CD1c-positive myeloid dendritic cell (primary cell): ENCODE measurements at regions not wholly inside any gene's neighbourhood (a gene's known extent, or its start where the extent isn't known, plus 50 kb on each side); places are given as distances from the start of the nearest gene placed in this dataset.

ENCODE experiments used
- DNase-seq: peaks from one replicate; pipeline ENCODE4 v3.0.0-alpha.2; 2016; ENCODE audit errors: extremely low spot score

DNA sequence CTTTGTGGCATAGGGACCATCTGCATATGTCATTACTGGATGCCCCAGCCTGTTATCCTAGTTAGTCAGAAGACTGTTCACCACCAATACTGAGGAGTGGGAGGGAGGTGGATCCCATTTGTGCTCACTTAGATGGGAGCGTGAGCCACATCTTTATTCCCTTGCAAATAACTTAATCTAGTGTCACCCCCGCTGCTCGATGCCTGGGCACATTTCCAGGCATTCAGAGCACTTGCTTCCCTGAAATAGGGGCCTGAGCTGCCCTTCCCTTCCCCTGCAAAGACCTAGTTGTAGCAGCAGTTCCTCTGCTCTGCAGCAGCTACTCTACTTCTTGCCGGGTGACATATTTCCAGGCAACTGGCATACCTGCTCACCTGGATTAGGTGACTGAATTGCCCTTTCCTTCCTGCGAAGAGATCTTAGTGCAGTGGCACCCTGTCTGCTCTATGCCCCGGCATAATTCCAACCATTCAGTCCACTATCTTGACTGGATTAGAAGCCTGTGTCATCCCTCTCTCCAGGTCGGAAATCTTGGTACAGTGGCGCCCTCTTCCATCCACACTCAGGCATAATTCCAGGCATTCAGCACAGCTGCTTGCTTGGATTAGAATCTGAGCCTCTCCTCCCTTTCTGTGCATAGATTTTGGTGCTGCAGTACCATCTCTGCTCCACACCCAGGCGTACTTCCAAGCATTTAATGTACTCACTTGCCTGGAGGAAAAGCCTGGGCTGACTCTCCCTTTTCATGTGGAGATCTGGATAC, 1389.1 kb upstream of the TMEFF2 start:
- DNase-seq: no peak

DNA sequence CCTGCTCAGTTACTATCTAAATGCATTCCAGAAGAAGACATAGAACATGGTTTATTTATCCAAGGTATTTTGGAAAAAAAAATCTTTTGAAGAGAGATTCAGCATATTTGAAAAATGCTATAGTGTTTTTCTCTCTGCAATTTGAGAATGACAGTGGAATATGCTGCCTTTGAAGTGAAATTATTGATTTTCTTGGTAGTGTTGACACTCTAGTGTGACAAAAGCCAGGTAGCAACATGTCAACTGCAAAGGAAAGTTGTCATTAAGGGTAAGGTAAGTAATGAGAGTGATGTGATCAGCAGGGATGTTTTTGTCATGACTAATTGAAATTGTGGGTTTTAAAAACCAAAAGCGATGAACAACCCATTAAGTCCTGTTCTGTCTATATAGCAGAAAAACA, 1387.1 kb upstream of the TMEFF2 start:
- no peak for DNase-seq

DNA sequence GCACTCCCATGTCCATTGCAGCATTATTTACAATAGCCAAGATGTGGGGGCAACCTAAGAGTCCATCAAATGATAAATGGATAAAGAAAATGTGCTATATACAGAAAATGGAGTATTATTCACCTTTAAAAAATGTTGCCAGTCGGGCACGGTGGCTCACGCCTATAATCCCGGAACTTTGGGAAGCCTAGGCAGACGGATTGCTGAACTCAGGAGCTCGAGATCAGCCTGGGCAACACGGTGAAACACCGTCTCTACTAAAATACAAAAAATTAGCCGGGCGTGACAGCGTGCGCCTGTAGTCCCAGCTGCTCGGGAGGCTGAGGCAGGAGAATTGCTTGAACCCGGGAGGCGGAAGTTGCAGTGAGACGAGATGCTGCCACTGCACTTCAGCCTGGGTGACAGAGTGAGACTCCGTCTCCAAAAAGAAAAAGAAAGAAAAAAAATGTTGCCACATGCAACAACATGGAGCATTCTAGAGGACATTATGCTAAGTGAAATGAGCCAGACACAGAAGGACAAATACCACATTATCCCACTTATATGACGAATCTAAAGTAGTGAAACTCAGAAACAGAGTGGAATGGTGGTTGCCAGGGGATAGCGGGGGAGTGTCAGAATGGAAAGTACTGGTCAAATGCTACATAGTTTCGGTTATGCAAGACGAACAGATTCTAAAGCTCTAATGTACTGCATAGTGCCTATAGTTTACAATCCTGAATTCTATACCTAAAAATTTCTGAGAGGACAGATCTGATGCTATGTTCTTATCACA, 1385.6 kb upstream of the TMEFF2 start:
- no peak for DNase-seq

DNA sequence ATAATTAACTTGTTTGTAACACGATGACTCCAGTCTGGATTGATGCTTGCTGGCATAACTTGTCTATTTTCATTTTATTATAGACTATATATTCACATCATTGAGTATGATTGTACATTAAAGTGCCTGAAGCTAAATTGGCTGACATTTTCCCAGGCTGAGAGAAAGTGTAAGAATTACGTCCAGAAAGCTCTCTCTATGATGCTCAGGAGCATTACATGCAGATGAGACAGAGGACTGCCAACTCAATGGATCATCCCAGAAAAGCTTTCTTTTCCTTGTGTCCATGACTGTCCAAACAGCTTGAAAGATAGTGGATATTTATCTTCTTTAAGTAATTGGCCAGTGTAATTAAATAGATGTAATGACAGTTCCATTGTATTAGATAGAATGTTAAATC, 1372.2 kb upstream of the TMEFF2 start:
- DNase-seq: no peak

DNA sequence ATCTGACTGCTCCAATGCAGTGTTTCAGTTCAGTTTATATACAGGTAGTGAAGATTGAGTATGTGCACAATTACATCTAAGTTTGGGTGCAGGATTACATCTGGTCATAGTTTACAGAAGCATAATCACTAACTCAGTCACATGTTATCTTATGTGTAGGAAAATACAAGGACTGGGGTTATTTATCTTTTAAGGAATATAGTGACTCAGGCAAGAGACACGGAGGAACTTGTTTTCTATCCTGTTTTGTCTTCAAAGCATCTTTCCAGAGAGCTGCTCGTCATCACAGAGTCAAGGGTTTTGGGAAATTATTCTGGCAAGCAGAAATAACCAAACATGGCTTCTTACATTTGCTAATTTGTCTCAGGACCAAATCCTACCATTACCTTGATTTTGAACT, 1371.5 kb upstream of the TMEFF2 start:
- DNase-seq: no peak

DNA sequence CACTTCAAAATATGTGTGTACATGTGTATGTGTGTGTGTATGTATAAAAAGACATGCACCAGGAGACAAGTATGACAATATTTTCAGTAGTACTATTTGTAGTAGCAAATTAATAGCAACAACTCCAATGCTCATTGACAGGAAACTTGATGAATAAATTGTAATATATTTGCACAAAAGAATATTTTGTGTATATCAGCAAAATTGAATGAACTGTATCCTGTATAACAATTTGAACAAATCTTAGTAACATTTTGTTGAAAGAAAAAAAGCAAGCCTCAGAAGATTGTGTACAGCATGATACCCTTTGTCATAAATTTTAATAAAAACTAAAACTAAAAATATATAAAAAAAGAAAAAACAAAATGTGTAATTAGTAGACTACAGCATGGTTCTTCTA, 1367.3 kb upstream of the TMEFF2 start:
- DNase-seq: no peak

DNA sequence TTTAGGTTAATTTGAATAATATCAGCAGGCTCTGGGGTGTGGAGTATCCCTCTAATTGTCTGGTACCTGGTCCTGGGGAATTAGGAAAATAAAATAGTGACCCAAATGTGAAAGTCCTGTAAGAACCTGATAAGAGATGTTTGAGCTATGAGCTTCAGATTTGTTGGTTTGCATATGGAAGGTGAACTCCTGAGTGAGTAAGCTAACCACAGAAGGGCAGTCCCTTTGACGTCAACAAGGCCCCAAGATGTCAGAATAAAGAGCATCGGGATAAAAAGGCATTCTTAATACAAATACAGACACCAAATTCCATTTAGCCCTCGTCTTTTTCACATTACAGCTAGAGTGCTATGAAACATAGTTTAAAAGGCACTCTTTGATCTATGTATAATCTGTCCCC, 1366.3 kb upstream of the TMEFF2 start:
- no peak for DNase-seq

DNA sequence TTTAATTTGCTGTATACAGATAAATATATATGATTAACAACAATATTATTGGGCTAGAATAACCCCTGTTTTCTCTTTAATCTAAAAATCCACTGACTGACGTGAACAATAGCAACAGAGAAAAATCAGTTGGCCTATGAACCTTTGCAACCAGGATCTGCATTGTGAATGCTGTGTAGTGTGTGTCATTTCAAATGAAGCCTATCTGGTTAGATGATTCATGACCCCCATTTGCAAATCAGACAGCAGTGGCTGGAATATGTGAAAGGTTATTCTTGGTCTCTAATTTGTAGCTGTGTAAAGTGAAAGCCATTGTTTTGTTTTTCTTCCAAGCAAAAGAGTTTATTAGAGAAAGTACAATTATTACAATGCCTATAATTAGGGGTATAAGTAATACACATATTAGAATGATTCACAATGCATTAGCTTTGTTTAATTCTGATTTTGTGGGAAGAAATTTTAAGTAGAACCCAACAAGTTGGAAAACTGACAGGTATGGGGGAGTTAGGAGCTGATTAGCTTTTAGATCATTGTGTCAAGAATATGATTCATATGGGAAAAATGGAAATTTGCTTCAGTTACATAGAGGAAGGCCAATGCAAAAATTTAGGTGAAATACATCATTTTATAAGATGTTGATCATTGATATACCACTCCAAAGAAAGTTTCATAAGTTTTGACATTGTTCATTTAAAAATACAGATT, 1362.2 kb upstream of the TMEFF2 start:
- no peak for DNase-seq

DNA sequence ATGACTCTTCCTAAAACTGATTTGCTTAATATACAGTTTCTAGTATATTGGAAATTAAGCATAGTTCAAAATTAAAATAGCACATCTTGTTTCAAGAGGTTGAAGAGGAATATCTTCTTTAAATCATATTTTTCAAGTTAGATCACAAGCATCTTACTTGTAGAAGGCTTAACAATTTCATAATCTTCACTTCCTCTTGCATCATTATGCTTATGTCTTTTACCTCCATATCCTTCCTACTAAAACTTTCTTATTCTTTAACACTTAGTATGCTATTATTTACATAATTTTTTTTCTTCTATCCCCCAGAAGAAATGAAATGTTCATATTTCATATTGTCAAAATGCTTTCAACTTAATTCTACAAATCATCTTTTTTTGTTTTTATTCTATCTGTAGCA, 1354.9 kb upstream of the TMEFF2 start:
- no peak for DNase-seq

DNA sequence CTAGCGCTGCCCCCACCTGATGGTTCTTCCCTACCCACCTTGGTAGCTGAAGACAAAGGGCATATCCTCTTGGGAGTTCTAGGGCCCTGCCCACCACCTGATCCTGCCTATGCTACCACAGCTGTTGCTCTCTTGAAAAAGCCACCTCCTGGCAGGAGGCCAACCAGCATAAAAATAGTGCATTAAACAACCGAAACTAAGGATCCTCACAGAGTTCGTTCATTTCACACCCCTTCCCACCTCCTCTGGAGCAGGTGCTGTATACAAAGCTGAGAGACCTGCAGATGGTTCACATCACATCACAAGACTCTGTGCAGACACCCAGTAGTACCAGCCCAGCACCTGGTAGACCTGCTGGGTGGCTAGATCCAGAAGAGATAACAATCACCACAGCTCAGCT, 1348.0 kb upstream of the TMEFF2 start:
- DNase-seq: no peak

DNA sequence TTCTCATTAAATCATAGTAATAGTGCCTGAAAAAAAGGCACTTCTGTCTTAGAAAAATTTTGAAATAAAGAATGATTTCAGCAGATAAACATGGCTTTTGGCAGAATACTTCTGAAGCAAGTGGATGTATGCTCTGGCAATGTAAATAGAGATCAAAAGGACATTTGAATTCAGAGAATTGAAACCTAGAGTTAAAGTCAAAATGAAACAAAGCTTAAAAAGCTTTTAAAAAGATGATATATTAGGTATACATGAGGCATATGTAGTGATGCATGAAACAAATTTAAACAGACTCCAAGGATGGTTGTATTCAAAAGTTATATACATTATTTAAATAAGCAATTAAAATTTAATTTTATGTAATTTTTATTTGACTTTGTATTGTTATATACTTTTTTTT, 1344.5 kb upstream of the TMEFF2 start:
- no peak for DNase-seq

DNA sequence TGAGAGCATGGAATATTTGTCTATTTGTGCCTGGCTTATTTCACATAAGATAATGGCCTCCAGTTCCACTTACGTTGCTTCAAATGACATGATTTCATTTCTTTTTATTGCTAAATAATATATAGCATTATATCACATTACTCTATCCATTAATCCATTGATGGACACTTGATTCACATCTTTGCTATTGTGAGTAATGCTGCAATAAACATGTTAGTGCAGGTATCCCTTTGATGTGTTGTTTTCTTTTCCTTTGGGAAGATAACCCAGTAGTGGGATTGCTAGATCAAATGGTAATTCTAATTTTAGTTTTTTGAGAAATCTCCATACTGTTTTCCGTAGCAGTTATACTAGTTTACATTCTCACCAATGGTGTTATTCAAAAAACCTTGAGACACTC, 1343.3 kb upstream of the TMEFF2 start:
- no peak for DNase-seq

DNA sequence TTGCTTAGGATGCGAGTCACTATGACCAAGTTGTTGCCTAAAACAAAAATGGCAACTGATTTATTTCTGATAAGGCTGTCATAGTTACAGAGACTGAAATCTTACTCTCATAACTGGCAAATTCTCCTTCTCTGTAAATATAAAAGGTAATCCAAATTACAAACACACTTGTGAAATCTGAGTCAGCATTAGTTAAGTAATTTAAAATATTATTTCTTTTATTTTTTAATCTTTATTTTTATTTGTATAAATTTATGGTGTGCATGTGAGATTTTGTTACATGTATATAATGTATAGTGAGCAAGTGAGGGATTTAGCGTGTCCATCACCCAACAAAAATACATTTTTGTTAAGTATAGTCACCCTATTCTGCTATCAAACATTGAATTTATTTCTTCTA, 1342.8 kb upstream of the TMEFF2 start:
- DNase-seq: no peak

DNA sequence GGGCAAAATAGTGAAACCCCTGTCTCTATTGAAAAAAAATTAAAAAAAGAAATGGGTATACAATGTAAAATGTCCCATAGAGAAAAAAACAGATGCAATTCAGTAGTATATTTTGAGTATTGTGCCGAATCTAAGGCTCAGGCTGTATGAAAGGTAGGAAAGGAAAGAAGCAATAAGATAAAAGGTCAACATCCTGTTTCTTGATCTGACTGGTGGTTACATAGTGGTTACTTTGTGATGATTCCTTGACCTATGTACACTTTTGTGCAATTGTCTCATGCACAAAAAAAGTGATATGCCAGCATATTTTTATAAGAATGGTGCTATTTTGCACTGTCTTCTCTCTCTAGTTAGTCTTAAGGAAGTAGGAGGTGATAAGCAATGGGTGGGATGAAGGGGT, 1333.7 kb upstream of the TMEFF2 start:
- no peak for DNase-seq

DNA sequence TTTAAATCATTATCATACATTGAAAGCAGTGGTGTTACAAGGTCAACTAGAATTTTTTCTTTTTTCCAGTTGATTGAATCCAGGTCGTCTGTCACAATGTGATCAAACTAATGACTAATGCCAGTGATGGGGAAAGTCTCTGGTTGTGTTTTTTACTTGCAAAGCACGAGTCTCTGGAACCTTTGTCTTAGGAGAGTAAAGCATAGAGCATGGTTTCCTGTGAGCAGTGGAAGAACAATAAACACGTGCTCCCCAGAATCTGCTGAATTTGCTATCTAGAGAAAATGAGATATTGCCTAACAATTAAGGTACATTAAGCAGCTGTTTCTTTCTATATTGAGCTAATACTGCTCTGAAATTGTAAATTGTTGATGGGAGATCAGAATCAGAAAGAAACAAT, 1332.4 kb upstream of the TMEFF2 start:
- no peak for DNase-seq

DNA sequence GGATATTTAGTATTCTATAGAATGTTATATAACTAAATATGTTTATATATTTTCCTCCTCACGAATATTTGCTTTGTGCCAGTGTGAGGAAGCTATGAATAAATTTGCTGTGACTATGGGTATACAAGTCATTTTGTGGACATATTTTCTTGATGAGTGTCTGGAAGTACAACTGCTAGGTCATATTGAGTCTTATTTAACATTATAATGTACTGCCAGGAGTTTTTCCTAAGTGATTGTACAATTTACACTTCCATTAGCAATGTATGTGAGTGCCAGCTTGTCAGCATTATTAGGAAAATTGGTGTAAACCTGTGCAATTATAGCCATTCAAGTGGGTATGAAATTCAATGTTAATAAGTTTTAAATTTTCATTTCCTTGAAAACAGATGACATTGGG, 1328.9 kb upstream of the TMEFF2 start:
- no peak for DNase-seq

DNA sequence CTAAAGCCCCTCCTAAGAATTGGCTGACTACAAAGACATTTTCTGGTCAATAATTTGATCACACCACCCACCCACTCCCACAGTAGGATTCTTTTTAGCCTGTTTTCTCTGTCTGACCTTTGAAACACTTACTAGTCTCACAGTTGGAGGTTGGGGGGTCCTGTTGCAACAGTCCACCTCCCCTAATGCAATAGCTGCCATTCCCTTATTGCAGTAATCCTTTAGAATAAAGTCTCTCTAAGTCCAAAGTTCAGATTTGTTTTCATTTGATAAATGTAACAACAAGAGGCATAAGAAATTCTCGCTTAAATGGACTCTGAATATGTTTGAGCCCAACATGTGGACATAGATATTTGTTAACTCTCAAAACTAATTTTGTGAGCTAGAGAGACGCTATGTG, 1326.8 kb upstream of the TMEFF2 start:
- no peak for DNase-seq

DNA sequence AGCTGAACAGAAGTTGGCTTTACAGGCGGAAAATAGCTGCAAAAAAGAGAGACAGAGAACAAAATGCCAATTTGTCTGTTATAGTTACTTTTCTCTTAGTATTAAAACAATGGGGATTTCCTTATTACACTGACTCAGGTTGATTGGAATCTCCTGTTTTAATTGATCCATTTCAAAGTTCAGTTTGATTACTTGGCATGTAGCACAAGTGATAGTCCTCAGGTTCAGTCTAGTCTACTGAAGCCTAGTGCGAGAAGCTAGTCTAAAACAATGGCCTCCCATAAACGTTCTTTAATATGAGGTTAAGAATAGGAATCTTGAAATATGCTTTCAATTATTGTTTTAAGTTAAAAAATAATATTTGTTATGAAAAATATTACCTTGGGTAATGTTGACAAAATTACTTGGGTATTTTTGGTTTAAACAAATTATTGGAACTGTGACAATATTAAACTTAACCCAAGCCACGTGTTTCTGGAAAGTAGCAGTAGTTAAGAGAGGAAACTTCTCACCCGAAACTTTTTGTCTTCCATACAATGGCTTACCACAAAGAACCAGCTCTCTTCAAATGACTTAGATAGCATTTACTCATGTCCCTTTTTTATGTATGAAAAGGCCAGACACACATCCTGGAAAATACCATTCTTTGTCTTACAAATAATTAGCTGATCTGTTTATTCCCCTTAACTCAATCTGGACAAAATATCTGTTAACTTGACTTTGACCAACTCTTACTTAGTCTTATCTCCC, 1326.2 kb upstream of the TMEFF2 start:
- no peak for DNase-seq

DNA sequence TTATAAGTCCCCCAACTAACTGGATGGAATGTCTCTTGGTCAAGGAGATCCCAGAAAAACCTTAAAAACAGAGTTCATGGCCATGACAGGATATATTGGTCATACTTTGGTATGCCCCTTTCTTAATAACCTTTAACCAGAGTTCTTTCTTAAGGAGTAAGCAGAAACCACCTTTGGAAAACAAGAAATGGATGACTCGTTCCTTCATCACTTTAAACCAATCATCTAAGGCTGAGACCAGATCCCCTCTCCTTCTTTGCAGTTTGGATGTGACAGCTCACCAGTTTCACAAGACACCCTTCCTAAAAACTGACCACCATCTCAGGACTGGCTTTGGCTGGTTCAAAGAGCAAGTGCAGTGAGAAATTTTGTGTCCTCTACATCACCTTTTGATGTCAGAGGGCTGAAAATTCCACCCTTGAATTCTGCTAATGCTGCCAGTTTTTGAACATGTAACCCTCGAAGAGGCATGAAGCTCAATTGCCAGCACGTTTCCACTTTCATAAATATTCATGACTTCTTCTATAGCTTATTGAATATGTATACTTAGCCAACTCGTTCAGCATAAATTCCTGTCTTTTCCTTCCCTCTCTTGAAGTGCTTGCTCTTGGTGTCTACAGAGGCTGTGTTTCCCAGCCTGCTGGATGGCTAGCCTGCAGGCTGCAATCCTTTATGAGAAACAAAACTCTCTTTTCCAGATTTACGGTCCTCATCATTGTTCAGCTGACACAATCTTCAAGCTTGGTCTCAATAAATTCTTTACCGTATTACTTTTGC, 1323.5 kb upstream of the TMEFF2 start:
- DNase-seq: no peak

DNA sequence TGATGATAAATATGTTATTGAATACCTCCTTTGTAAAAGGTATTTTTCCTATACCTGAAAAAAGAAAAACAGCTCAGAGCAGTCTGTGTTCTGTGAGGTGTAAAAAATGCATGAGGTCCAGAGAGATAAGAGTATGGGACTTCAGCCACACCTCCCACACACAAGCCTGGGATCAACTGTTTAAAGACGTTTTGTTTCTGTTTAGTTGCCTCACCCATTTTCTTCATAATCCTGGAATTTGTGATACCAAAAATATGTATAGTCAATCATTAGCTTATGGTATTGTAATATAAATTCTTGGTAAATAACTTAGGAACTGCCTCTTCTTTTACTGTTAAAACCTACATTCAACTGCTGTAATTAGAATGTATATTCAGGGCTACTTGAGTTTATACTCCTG, 1322.9 kb upstream of the TMEFF2 start:
- no peak for DNase-seq

DNA sequence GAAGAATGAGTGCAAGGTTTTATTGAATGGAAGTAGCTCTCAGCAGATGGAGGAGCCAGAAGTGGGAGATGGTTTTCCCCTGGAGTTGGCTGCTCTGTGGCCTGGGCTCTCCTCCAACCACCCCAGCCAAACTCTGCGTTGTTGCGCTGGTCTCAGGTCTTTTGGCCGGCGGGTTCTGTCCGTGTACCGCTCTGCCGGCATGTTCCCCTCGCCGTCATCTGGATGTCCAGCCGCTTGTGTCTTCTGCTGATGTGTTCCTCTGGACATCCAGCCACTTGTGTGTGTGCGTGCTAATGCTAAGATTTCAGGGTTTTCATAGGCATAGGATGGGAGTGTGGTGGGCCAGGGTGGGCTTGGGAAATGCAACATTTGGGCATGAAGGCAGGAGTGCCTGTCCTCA, 1311.3 kb upstream of the TMEFF2 start:
- no peak for DNase-seq
